HEK293 (cell line): ENCODE measurements at regions not wholly inside any gene's neighbourhood (a gene's known extent, or its start where the extent isn't known, plus 50 kb on each side); places are given as distances from the start of the nearest gene placed in this dataset.

ENCODE experiments used
- BCL11A ChIP-seq: fragments of 450-650 bp; formaldehyde crosslinking; IDR thresholded peaks from 2 replicates; pipeline ENCODE4 v1.5.1; 2016; ENCODE audit warnings: low read depth, missing biosample characterization, missing genetic modification characterization
- GLI2 ChIP-seq: fragments of 450-650 bp; formaldehyde crosslinking; IDR thresholded peaks from 2 replicates; pipeline ENCODE4; 2017; ENCODE audit warnings: missing biosample characterization, missing genetic modification characterization, low read depth, borderline replicate concordance
- GLI4 ChIP-seq: fragments of 450-650 bp; formaldehyde crosslinking; IDR thresholded peaks from 2 replicates; pipeline ENCODE4 v1.5.1; 2016; ENCODE audit warnings: missing biosample characterization, missing genetic modification characterization
- GLIS1 ChIP-seq: fragments of 450-650 bp; formaldehyde crosslinking; IDR thresholded peaks from 2 replicates; pipeline ENCODE4 v1.5.1; 2016; ENCODE audit warnings: missing biosample characterization, missing genetic modification characterization
- HOXA7 ChIP-seq: sonication (generic); formaldehyde crosslinking; IDR thresholded peaks from 2 replicates; pipeline ENCODE4 v1.8.1; 2022; ENCODE audit warnings: missing genetic modification reagents, borderline replicate concordance
- KLF1 ChIP-seq: fragments of 450-650 bp; formaldehyde crosslinking; IDR thresholded peaks from 2 replicates; pipeline ENCODE4 v1.5.1; 2016; ENCODE audit warnings: missing biosample characterization, missing genetic modification characterization
- MEIS1 ChIP-seq: sonication (generic); formaldehyde crosslinking; IDR thresholded peaks from 2 replicates; pipeline ENCODE4 v1.8.1; 2022; ENCODE audit warnings: missing genetic modification reagents, mild to moderate bottlenecking, borderline replicate concordance
- MZF1 ChIP-seq: fragments of 450-650 bp; formaldehyde crosslinking; IDR thresholded peaks from 2 replicates; pipeline ENCODE4 v1.5.1; 2017; ENCODE audit warnings: missing biosample characterization, missing genetic modification characterization, borderline replicate concordance
- SP3 ChIP-seq: fragments of 450-650 bp; formaldehyde crosslinking; IDR thresholded peaks from 2 replicates; pipeline ENCODE4 v1.5.1; 2016; ENCODE audit warnings: missing biosample characterization, missing genetic modification characterization
- SP7 ChIP-seq: fragments of 450-650 bp; formaldehyde crosslinking; IDR thresholded peaks from 2 replicates; pipeline ENCODE4 v1.5.1; 2016; ENCODE audit warnings: missing biosample characterization, missing genetic modification characterization
- ZBTB1 ChIP-seq: fragments of 450-650 bp; formaldehyde crosslinking; IDR thresholded peaks from 2 replicates; pipeline ENCODE4 v1.5.1; 2016; ENCODE audit warnings: missing biosample characterization, missing genetic modification characterization
- ZBTB17 ChIP-seq: fragments of 450-650 bp; formaldehyde crosslinking; IDR thresholded peaks from 2 replicates; pipeline ENCODE4 v1.5.1; 2016; ENCODE audit warnings: missing biosample characterization, missing genetic modification characterization
- ZNF10 ChIP-seq: fragments of 450-650 bp; formaldehyde crosslinking; IDR thresholded peaks from 2 replicates; pipeline ENCODE4 v1.5.1; 2017; ENCODE audit warnings: missing biosample characterization, missing genetic modification characterization
- ZNF140 ChIP-seq: fragments of 450-650 bp; formaldehyde crosslinking; IDR thresholded peaks from 2 replicates; pipeline ENCODE4 v1.5.1; 2016; ENCODE audit warnings: missing biosample characterization, missing genetic modification characterization
- ZNF146 ChIP-seq: fragments of 450-650 bp; formaldehyde crosslinking; IDR thresholded peaks from 2 replicates; pipeline ENCODE4 v1.5.1; 2016; ENCODE audit warnings: missing biosample characterization, missing genetic modification characterization
- ZNF16 ChIP-seq: fragments of 450-650 bp; formaldehyde crosslinking; IDR thresholded peaks from 2 replicates; pipeline ENCODE4 v1.5.1; 2016; ENCODE audit warnings: low read depth, missing biosample characterization, missing genetic modification characterization
- ZNF169 ChIP-seq: fragments of 450-650 bp; formaldehyde crosslinking; IDR thresholded peaks from 2 replicates; pipeline ENCODE4 v1.5.1; 2016; ENCODE audit warnings: missing biosample characterization, missing genetic modification characterization
- ZNF239 ChIP-seq: fragments of 450-650 bp; formaldehyde crosslinking; IDR thresholded peaks from 2 replicates; pipeline ENCODE4 v1.5.1; 2016; ENCODE audit warnings: missing biosample characterization, missing genetic modification characterization
- ZNF324 ChIP-seq: fragments of 450-650 bp; formaldehyde crosslinking; IDR thresholded peaks from 2 replicates; pipeline ENCODE4 v1.5.1; 2016; ENCODE audit warnings: missing biosample characterization, missing genetic modification characterization
- ZNF510 ChIP-seq: fragments of 450-650 bp; formaldehyde crosslinking; IDR thresholded peaks from 2 replicates; pipeline ENCODE4 v1.5.1; 2018; ENCODE audit warnings: mild to moderate bottlenecking, missing genetic modification characterization, missing biosample characterization; ENCODE audit not compliant: insufficient replicate concordance
- ZNF624 ChIP-seq: fragments of 450-650 bp; formaldehyde crosslinking; IDR thresholded peaks from 2 replicates; pipeline ENCODE4 v1.5.1; 2017; ENCODE audit warnings: missing biosample characterization, missing genetic modification characterization
- ZNF626 ChIP-seq: fragments of 450-650 bp; sonication (Bioruptor Pico); formaldehyde crosslinking; IDR thresholded peaks from 2 replicates; pipeline ENCODE4 v1.5.1; 2018; ENCODE audit warnings: missing biosample characterization, missing genetic modification characterization, inconsistent platforms
- ZNF629 ChIP-seq: fragments of 450-650 bp; formaldehyde crosslinking; IDR thresholded peaks from 2 replicates; pipeline ENCODE4 v1.5.1; 2017; ENCODE audit warnings: missing biosample characterization, missing genetic modification characterization
- ZNF639 ChIP-seq: fragments of 450-650 bp; formaldehyde crosslinking; IDR thresholded peaks from 2 replicates; pipeline ENCODE4 v1.5.1; 2016; ENCODE audit warnings: missing biosample characterization, missing genetic modification characterization
- ZNF670 ChIP-seq: fragments of 450-650 bp; formaldehyde crosslinking; IDR thresholded peaks from 2 replicates; pipeline ENCODE4 v1.5.1; 2016; ENCODE audit warnings: missing biosample characterization, missing genetic modification characterization, low read depth
- ZNF677 ChIP-seq: fragments of 450-650 bp; IDR thresholded peaks from 2 replicates; pipeline ENCODE4 v1.5.0; 2018; ENCODE audit warnings: missing biosample characterization, mild to moderate bottlenecking, missing genetic modification characterization, moderate library complexity
- ZNF768 ChIP-seq: fragments of 450-650 bp; formaldehyde crosslinking; IDR thresholded peaks from 2 replicates; pipeline ENCODE4 v1.5.1; 2018; ENCODE audit warnings: missing biosample characterization, mild to moderate bottlenecking, missing genetic modification characterization
- ZNF791 ChIP-seq: fragments of 450-650 bp; formaldehyde crosslinking; IDR thresholded peaks from 2 replicates; pipeline ENCODE4 v1.5.1; 2016; ENCODE audit warnings: missing biosample characterization, missing genetic modification characterization
- ZSCAN4 ChIP-seq: fragments of 450-650 bp; formaldehyde crosslinking; IDR thresholded peaks from 2 replicates; pipeline ENCODE4 v1.5.1; 2017; ENCODE audit warnings: missing biosample characterization, missing genetic modification characterization
- TF ChIP-seq, protein P1 (sequence below): fragments of 450-650 bp; formaldehyde crosslinking; IDR thresholded peaks from 2 replicates; pipeline ENCODE4 v1.5.1; 2016; ENCODE audit warnings: missing biosample characterization, missing genetic modification characterization
- TF ChIP-seq, protein P2 (sequence below): fragments of 450-650 bp; formaldehyde crosslinking; IDR thresholded peaks from 2 replicates; pipeline ENCODE4 v1.5.1; 2016; ENCODE audit warnings: missing biosample characterization, missing genetic modification characterization, borderline replicate concordance

- TF ChIP-seq ZNF629 (tag by site-specific recombination) (peak; percentile 62), SP3 (tag by site-specific recombination) (0 out of 2 replicates have a peak, but pooled peaks have one; percentile 27), GLI2 (tag by site-specific recombination) (no peak), MEIS1 (no peak), GLI4 (tag by site-specific recombination) (no peak), ZNF169 (tag by site-specific recombination) (no peak), ZNF10 (tag by site-specific recombination) (no peak), SP7 (tag by site-specific recombination) (peak; percentile 60), GLIS1 (tag by site-specific recombination) (no peak), KLF1 (no peak), ZBTB1 (no peak), ZNF791 (no peak), ZNF677 (tag by site-specific recombination) (no peak), ZNF639 (no peak), ZSCAN4 (no peak), MZF1 (tag by site-specific recombination) (no peak), ZNF510 (tag by site-specific recombination) (no peak), ZNF16 (tag by site-specific recombination) (no peak), ZBTB17 (tag by site-specific recombination) (peak; percentile 44), ZNF324 (tag by site-specific recombination) (no peak), ZNF626 (tag by site-specific recombination) (no peak), ZNF140 (no peak), ZNF670 (no peak), ZNF146 (tag by site-specific recombination) (no peak), ZNF768 (tag by site-specific recombination) (no peak), ZNF624 (no peak), BCL11A (tag by site-specific recombination) (0 out of 2 replicates have a peak, but pooled peaks have one; percentile 18), ZNF239 (tag by site-specific recombination) (no peak), HOXA7 (CRISPR knock-in tag) (no peak)
- TF ChIP-seq, protein P1, sequence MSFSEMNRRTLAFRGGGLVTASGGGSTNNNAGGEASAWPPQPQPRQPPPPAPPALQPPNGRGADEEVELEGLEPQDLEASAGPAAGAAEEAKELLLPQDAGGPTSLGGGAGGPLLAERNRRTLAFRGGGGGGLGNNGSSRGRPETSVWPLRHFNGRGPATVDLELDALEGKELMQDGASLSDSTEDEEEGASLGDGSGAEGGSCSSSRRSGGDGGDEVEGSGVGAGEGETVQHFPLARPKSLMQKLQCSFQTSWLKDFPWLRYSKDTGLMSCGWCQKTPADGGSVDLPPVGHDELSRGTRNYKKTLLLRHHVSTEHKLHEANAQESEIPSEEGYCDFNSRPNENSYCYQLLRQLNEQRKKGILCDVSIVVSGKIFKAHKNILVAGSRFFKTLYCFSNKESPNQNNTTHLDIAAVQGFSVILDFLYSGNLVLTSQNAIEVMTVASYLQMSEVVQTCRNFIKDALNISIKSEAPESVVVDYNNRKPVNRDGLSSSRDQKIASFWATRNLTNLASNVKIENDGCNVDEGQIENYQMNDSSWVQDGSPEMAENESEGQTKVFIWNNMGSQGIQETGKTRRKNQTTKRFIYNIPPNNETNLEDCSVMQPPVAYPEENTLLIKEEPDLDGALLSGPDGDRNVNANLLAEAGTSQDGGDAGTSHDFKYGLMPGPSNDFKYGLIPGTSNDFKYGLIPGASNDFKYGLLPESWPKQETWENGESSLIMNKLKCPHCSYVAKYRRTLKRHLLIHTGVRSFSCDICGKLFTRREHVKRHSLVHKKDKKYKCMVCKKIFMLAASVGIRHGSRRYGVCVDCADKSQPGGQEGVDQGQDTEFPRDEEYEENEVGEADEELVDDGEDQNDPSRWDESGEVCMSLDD (tag by site-specific recombination): no peak
- TF ChIP-seq, protein P2, sequence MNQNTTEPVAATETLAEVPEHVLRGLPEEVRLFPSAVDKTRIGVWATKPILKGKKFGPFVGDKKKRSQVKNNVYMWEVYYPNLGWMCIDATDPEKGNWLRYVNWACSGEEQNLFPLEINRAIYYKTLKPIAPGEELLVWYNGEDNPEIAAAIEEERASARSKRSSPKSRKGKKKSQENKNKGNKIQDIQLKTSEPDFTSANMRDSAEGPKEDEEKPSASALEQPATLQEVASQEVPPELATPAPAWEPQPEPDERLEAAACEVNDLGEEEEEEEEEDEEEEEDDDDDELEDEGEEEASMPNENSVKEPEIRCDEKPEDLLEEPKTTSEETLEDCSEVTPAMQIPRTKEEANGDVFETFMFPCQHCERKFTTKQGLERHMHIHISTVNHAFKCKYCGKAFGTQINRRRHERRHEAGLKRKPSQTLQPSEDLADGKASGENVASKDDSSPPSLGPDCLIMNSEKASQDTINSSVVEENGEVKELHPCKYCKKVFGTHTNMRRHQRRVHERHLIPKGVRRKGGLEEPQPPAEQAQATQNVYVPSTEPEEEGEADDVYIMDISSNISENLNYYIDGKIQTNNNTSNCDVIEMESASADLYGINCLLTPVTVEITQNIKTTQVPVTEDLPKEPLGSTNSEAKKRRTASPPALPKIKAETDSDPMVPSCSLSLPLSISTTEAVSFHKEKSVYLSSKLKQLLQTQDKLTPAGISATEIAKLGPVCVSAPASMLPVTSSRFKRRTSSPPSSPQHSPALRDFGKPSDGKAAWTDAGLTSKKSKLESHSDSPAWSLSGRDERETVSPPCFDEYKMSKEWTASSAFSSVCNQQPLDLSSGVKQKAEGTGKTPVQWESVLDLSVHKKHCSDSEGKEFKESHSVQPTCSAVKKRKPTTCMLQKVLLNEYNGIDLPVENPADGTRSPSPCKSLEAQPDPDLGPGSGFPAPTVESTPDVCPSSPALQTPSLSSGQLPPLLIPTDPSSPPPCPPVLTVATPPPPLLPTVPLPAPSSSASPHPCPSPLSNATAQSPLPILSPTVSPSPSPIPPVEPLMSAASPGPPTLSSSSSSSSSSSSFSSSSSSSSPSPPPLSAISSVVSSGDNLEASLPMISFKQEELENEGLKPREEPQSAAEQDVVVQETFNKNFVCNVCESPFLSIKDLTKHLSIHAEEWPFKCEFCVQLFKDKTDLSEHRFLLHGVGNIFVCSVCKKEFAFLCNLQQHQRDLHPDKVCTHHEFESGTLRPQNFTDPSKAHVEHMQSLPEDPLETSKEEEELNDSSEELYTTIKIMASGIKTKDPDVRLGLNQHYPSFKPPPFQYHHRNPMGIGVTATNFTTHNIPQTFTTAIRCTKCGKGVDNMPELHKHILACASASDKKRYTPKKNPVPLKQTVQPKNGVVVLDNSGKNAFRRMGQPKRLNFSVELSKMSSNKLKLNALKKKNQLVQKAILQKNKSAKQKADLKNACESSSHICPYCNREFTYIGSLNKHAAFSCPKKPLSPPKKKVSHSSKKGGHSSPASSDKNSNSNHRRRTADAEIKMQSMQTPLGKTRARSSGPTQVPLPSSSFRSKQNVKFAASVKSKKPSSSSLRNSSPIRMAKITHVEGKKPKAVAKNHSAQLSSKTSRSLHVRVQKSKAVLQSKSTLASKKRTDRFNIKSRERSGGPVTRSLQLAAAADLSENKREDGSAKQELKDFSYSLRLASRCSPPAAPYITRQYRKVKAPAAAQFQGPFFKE (tag by site-specific recombination): no peak
Measured at GRCh38 chr2:150133623-150134022, 353.8 kb downstream of the RND3 start (continued).
